Loucy (cell line): ENCODE measurements at regions not wholly inside any gene's neighbourhood (a gene's known extent, or its start where the extent isn't known, plus 50 kb on each side); places are given as distances from the start of the nearest gene placed in this dataset.
"Not testable (repeated sequence)": the region's sequence is repeated elsewhere in the genome, so short reads cannot be mapped to it uniquely, and the experiment has no call there.

Experiments used
- H2AFZ ChIP-seq: fragments of 200-600 bp; sonication (generic); 2 replicates; pipeline ENCODE4 v1.6.0; 2016; ENCODE audit warnings: antibody characterized with exemption, mild to moderate bottlenecking, low read length, moderate library complexity
- H3F3A ChIP-seq: fragments of 200-600 bp; 2 replicates; pipeline ENCODE4 v1.6.0; 2016; ENCODE audit warnings: antibody characterized with exemption, low read depth, mild to moderate bottlenecking
- H3K27me3 ChIP-seq: fragments of 200-600 bp; sonication (generic); 2 replicates; pipeline ENCODE4 v1.6.1; 2014; ENCODE audit warnings: low read length, mild to moderate bottlenecking; ENCODE audit not compliant: insufficient read depth, poor library complexity, severe bottlenecking
- H3K36me3 ChIP-seq: fragments of 200-600 bp; sonication (generic); 2 replicates; pipeline ENCODE4 v1.6.1; 2016; ENCODE audit warnings: low read length; ENCODE audit not compliant: insufficient read depth
- H3K4me1 ChIP-seq: fragments of 200-600 bp; sonication (generic); 2 replicates; pipeline ENCODE4 v1.5.1; 2014; ENCODE audit warnings: low read length, mild to moderate bottlenecking; ENCODE audit not compliant: insufficient read depth, poor library complexity, severe bottlenecking
- H3K4me2 ChIP-seq: fragments of 200-600 bp; sonication (generic); 2 replicates; pipeline ENCODE4 v1.6.0; 2014; ENCODE audit warnings: antibody characterized with exemption, low read length, low read depth, mild to moderate bottlenecking; ENCODE audit not compliant: poor library complexity, severe bottlenecking
- H3K4me3 ChIP-seq: fragments of 200-600 bp; sonication (generic); 2 replicates; pipeline ENCODE4 v1.5.1; 2014; ENCODE audit warnings: low read length, mild to moderate bottlenecking, mixed read lengths; ENCODE audit not compliant: poor library complexity, severe bottlenecking
- H3K79me2 ChIP-seq: fragments of 200-600 bp; sonication (generic); 2 replicates; pipeline ENCODE4 v1.6.1; 2014; ENCODE audit warnings: low read length; ENCODE audit not compliant: insufficient read depth
- H3K9ac ChIP-seq: fragments of 200-600 bp; sonication (generic); 2 replicates; pipeline ENCODE4 v1.6.0; 2014; ENCODE audit warnings: mild to moderate bottlenecking, low read depth, low read length, moderate library complexity; ENCODE audit not compliant: poor library complexity, severe bottlenecking
- H3K9me2 ChIP-seq: fragments of 200-600 bp; sonication (generic); replicated peaks from 2 replicates; pipeline ENCODE4 v1.6.1; 2016; ENCODE audit warnings: low read depth, low read length, mixed read lengths
- H3K9me3 ChIP-seq: fragments of 200-600 bp; sonication (generic); 2 replicates; pipeline ENCODE4 v1.6.1; 2014; ENCODE audit warnings: mild to moderate bottlenecking, antibody characterized with exemption, low read length, low read depth; ENCODE audit not compliant: insufficient read depth
- H4K20me1 ChIP-seq: fragments of 200-600 bp; sonication (generic); 2 replicates; pipeline ENCODE4 v1.6.0; 2014; ENCODE audit warnings: antibody characterized with exemption, low read length, mild to moderate bottlenecking; ENCODE audit not compliant: insufficient read depth, poor library complexity, severe bottlenecking
- CTCF ChIP-seq: fragments of 200-600 bp; sonication (generic); conservative IDR thresholded peaks from 2 replicates; pipeline ENCODE4 v1.5.1; 2014; ENCODE audit warnings: mild to moderate bottlenecking, antibody characterized with exemption, low read length
- EZH2phosphoT487 ChIP-seq: fragments of 200-600 bp; IDR thresholded peaks from 2 replicates; pipeline ENCODE4 v1.6.1; 2018; ENCODE audit warnings: antibody characterized with exemption, mild to moderate bottlenecking, moderate library complexity, borderline replicate concordance

GRCh38 chr6:4661391-4661790, 114.8 kb upstream of the CDYL start:
- TF ChIP-seq EZH2phosphoT487, result no peak
- Histone ChIP-seq H3K4me3 (no peak overlapping the region), H3K4me2 (no peak overlapping the region), H3K9ac (no peak overlapping the region), H3K9me2 (no peaks in the 10 kb centered on the region), H2AFZ (no peak overlapping the region), H3K9me3 (no peaks in the 10 kb centered on the region), H4K20me1 (no peaks in the 10 kb centered on the region), H3F3A (no peaks in the 10 kb centered on the region), H3K4me1 (no peaks in the 10 kb centered on the region), H3K36me3 (no peaks in the 10 kb centered on the region), H3K27me3 (no peaks in the 10 kb centered on the region), H3K79me2 (no peaks in the 10 kb centered on the region)

GRCh38 chr6:4660377-4661321, 115.6 kb upstream of the CDYL start:
- H2AFZ ChIP-seq, result no peak overlapping the region
- no peaks in the 10 kb centered on the region for H3F3A ChIP-seq

GRCh38 chr6:4659719-4660118, 116.5 kb upstream of the CDYL start:
- not testable (repeated sequence) for H3F3A ChIP-seq, H3K36me3 ChIP-seq, H3K4me3 ChIP-seq, H3K9me2 ChIP-seq, H3K9me3 ChIP-seq, H3K9ac ChIP-seq, H3K4me1 ChIP-seq, H4K20me1 ChIP-seq, H2AFZ ChIP-seq, H3K79me2 ChIP-seq, H3K4me2 ChIP-seq, H3K27me3 ChIP-seq

More at GRCh38 chr6:4660377-4661321, 115.6 kb upstream of the CDYL start:
- no peaks in the 10 kb centered on the region for H3K36me3 ChIP-seq
- H3K4me1 ChIP-seq, result no peaks in the 10 kb centered on the region
- no peak overlapping the region for H3K4me3 ChIP-seq
- H3K9me2 ChIP-seq, result no peaks in the 10 kb centered on the region
- no peak overlapping the region for H3K9ac ChIP-seq
- H3K27me3 ChIP-seq, result no peaks in the 10 kb centered on the region
- no peak for TF ChIP-seq EZH2phosphoT487
- TF ChIP-seq CTCF, result no peak
- no peak overlapping the region for H3K4me2 ChIP-seq
- H4K20me1 ChIP-seq, result no peaks in the 10 kb centered on the region
- no peaks in the 10 kb centered on the region for H3K79me2 ChIP-seq
- no peaks in the 10 kb centered on the region for H3K9me3 ChIP-seq

- Histone ChIP-seq H3F3A (no peaks in the 10 kb centered on the region), H3K9ac (no peak overlapping the region), H3K9me3 (no peaks in the 10 kb centered on the region), H3K9me2 (no peaks in the 10 kb centered on the region), H3K4me1 (no peaks in the 10 kb centered on the region), H3K4me2 (no peak overlapping the region), H3K4me3 (no peak overlapping the region), H3K36me3 (no peaks in the 10 kb centered on the region), H2AFZ (peak overlapping the region; percentile 43; the same call in 1 of the 2 replicates), H4K20me1 (no peaks in the 10 kb centered on the region), H3K79me2 (no peaks in the 10 kb centered on the region), H3K27me3 (no peaks in the 10 kb centered on the region)
- TF ChIP-seq EZH2phosphoT487 (no peak), CTCF (no peak)
These were observed 117.7 kb upstream of the CDYL start for GRCh38 chr6:4658486-4658885.
